ENCODE measurements at regions not wholly inside any gene's neighbourhood (a gene's known extent, or its start where the extent isn't known, plus 50 kb on each side); places are given as distances from the start of the nearest gene placed in this dataset.

GRCh38 chr12:77569876-77570275 is 260.8 kb upstream of the NAV3 start:
- TF ChIP-seq EZH2 (IDR thresholded peaks at IDR 0.05; ENCODE audit: low read depth) (no peak), CTCF (conservative IDR thresholded peaks at IDR 0.05) (no peak)
